Fibroblast of mammary gland (primary cell): ENCODE measurements at regions not wholly inside any gene's neighbourhood (a gene's known extent, or its start where the extent isn't known, plus 50 kb on each side); places are given as distances from the start of the nearest gene placed in this dataset.

ENCODE experiments used
- DNase-seq: peaks from one replicate; pipeline ENCODE4 v3.0.0-alpha.2; 2010; ENCODE audit warnings: low read depth
- H3K4me3 ChIP-seq: 2 replicates; pipeline ENCODE4 v1.5.1; 2011; ENCODE audit warnings: low read depth, mild to moderate bottlenecking, low read length, moderate library complexity; ENCODE audit not compliant: control insufficient read depth
- TF ChIP-seq, protein P1 (sequence below): conservative IDR thresholded peaks from 2 replicates; pipeline ENCODE4 v1.5.1; 2011; ENCODE audit warnings: low read depth, low read length, inconsistent platforms; ENCODE audit not compliant: control insufficient read depth, insufficient read depth

DNA sequence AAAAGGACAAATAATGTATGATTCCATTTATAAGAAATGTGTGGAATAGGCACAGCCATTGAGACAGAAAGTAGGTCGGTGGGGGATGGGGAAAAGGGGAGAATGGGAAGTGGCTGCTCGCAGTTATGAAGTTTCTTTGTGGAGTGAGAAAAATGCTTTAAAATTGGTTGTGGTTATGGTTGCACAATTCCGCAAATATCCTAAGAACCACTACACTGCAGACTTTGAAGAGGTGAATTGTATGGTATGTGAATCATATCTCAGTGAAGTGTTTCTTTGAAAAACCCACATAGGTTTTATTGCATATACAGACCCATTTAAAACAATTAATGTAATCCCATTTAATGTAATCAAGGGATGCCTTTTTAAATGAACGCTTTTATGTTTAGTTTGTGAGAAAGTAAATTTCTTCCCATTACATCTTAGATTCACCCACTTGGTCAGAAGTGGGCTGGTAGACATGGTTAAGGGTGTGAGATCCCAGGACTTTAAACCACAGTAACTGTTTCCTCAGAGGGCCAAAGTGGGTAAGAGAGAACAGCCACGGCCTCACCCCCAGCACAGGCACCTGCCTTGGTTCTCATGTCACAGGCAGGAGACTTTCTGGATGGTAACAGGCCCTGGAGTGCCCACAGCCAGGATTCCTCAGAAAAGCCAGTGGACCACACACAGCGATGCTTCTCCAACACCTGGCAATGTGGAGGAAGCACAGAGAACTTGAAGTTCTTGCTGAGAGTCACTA is 119.3 kb upstream of the GJB6 start:
- H3K4me3 ChIP-seq = no peak overlapping the region
- peak; percentile 81 for DNase-seq
- TF ChIP-seq, protein P1, sequence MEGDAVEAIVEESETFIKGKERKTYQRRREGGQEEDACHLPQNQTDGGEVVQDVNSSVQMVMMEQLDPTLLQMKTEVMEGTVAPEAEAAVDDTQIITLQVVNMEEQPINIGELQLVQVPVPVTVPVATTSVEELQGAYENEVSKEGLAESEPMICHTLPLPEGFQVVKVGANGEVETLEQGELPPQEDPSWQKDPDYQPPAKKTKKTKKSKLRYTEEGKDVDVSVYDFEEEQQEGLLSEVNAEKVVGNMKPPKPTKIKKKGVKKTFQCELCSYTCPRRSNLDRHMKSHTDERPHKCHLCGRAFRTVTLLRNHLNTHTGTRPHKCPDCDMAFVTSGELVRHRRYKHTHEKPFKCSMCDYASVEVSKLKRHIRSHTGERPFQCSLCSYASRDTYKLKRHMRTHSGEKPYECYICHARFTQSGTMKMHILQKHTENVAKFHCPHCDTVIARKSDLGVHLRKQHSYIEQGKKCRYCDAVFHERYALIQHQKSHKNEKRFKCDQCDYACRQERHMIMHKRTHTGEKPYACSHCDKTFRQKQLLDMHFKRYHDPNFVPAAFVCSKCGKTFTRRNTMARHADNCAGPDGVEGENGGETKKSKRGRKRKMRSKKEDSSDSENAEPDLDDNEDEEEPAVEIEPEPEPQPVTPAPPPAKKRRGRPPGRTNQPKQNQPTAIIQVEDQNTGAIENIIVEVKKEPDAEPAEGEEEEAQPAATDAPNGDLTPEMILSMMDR = no peak

GRCh38 chr13:20350819-20351218 is 118.7 kb upstream of the GJB6 start:
- TF ChIP-seq, protein P1 = no peak
- no peak for DNase-seq
- H3K4me3 ChIP-seq = no peak overlapping the region

- TF ChIP-seq, protein P1 = no peak
Measured at GRCh38 chr13:20350382-20350763, 118.3 kb upstream of the GJB6 start.

DNA sequence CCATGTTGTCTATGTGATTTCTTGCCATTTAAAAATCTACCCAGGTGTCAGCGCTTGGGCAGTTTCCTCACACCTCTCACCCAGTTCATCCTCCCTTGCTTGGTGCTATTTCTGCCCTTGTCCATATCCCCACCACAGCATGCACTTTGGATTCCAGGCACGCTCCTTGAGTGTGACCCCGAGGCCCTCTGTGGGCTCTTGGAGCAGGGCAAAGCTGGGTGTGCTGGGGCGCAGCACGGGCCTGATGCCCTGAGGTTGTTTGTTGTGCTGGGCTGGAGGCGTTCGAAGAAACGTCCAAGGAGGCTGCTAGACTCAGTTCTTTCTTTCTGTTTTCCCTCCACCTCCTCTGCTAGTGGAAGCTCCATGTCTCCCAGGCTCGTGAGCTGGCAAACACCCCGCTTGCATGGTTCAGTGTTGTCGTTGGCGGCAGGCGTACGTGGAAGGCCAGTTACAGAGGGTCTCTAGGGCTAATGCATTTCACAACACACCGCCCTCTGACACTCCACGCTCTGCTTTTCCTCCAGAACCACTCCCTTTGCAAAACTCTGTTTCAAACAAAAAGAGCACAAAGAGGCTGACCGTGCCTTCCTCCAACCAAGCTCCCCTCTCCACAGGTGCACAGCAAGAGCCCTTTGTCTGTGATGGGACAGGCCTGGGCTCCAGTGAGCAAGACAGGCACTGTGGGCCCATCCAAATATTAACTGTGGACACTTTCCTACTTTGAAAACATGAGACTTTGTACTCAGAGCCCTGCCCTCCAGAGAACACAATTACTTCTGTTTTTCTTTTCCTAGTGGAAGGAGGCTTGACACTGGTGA is 117.7 kb upstream of the GJB6 start:
- DNase-seq = peak; percentile 27
- no peak overlapping the region for H3K4me3 ChIP-seq
- TF ChIP-seq, protein P1 = no peak

More at GRCh38 chr13:20350382-20350763, 118.3 kb upstream of the GJB6 start:
- DNase-seq = no peak
- no peak overlapping the region for H3K4me3 ChIP-seq

- DNase-seq = no peak
- H3K4me3 ChIP-seq = no peak overlapping the region
- TF ChIP-seq, protein P1 = no peak
Measured at GRCh38 chr13:20348645-20349408, 116.7 kb upstream of the GJB6 start.

- DNase-seq = no peak
- TF ChIP-seq, protein P1 = no peak
- H3K4me3 ChIP-seq = no peak overlapping the region
Measured at GRCh38 chr13:20348018-20348417, 115.9 kb upstream of the GJB6 start.
